HG03432 (cell line): ENCODE measurements at regions not wholly inside any gene's neighbourhood (a gene's known extent, or its start where the extent isn't known, plus 50 kb on each side); places are given as distances from the start of the nearest gene placed in this dataset.
"Not testable (repeated sequence)": the region's sequence is repeated elsewhere in the genome, so short reads cannot be mapped to it uniquely, and the experiment has no call there.

Experiments
- ATAC-seq: cut with Tn5 transposase; IDR thresholded peaks from one replicate; pipeline ENCODE4 v1.9.1; 2021; ENCODE audit warnings: mild to moderate bottlenecking, moderate library complexity; ENCODE audit not compliant: unreplicated experiment

DNA sequence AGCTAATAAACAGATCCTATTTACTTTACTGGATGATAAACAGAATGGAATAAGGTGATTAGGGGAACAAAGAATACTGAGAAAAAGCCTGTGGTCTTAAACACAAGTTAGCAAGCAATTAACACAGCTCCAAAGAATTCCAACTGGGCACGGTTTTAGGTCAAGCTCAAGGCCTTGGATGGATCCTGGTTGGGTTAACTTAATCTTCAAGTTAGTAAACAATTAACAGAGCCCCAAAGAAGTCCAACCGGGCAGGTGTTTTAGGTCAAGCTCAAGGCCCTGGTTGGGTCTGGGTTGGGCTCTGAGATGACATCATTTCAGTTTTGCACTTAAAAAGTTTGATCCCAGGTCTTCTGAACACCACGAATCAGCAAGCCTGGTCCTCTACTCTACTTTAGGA lies 1086.3 kb upstream of the TMPRSS15 start:
- no peak for ATAC-seq

DNA sequence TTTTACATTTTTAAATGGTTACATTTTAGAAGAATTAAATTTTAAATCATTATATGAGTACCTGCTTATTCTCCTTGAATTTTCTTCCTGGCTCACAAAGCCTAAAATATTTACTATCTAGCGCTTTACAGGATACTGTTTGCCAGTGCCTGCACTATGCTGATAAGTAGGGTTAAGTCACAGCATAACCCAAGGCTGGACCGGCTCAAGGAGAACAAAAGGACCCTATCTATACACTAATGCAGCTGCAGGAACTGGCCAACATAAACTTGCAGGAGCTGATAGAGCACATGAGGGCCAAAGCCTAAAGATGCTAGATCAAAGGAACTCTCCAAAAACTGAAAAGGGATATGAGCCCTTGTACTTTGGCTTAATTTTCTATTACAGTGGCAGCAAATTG lies 1086.9 kb upstream of the TMPRSS15 start:
- ATAC-seq, result no peak

DNA sequence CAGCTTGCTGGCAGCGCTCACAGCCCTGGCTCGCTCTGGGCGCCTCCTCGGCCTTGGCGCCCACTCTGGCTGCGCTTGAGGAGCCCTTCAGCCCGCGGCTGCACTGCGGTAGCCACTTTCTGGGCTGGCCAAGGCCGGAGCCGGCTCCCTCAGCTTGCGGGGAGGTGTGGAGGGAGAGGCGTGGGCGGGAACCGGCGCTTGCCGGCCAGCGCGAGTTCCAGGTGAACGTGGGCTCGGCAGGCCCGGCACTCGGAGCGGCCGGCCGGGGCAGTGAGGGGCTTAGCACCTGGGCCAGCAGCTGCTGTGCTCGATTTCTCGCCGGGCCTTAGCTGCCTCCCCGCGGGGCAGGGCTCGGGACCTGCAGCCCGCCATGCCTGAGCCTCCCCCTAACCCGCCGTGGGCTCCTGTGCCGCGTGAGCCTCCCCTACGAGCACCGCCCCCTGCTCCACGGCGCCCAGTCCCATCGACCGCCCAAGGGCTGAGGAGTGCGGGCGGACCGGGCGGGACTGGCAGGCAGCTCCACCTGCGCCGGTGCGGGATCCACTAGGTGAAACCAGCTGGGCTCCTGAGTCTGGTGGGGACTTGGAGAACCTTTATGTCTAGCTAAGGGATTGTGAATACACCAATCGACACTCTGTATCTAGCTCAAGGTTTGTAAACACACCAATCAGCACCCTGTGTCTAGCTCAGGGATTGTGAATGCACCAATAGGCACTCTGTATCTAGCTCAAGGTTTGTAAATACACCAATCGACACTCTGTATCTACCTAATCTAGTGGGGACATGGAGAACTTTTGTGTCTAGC lies 1090.1 kb upstream of the TMPRSS15 start:
- not testable (repeated sequence) for ATAC-seq

DNA sequence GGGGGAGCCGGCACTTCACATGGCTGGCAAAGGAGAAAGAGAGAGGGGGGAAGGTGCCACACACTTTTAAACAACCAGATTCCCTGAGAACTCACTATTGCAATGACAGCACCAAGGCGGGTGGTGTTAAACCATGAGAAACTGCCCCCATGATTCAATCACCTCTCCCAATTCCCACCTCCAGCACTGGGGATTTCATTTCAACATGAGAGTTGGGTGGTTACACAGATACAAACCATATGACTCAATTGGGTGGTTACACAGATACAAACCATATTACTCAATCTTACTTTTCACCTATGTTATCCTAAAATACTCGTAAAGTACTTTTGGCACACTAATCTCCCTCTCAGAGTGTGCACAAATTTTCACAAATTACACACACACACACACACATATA lies 1097.5 kb upstream of the TMPRSS15 start:
- ATAC-seq, result no peak

DNA sequence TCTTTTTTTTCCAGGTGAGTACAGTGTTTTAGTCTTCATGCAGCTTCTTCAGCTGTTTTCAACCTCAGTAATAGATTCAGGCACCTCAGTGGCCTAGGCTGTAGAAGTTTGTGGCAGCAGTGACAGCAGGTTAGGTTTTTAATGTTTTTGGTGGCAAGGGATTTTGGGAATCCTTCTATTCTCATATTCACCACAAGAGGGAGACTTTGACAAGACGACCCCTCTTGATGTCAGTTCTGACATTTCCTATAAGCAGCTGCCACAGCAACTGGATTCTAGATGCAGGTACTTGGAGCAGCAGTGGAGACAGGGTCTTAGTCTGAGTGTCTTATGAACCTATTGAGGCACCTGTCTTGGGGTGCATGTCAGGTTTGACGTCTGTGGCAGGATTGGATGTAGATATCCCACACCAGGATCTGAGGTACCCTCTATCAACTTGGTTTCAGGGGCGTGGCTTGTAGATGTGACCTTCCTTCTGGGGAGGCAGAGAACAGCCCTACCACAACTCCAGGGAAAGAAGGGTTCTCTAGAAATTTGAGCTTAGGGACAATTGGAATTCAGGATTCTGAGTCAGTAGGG lies 1104.2 kb upstream of the TMPRSS15 start:
- ATAC-seq, result no peak

DNA sequence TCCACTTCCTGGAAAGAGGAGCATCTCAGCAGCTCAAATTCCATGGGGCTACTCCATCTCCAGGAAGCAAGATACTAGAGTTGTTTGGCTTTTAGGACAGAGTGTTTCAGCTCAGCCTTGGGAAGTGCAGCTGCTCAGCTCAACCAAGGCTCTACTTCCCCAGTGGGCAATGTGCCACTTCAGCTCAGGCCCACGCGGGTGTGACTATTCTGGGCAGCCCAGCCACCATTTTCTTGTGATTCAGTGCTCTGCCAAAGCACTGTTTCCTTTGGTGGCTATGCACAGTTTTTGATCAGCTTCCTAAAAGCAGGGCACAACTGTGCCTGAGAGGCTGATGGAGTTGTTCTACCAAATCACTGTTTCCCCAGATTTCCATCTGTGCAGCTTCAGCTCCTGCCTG lies 1104.9 kb upstream of the TMPRSS15 start:
- no peak for ATAC-seq

DNA sequence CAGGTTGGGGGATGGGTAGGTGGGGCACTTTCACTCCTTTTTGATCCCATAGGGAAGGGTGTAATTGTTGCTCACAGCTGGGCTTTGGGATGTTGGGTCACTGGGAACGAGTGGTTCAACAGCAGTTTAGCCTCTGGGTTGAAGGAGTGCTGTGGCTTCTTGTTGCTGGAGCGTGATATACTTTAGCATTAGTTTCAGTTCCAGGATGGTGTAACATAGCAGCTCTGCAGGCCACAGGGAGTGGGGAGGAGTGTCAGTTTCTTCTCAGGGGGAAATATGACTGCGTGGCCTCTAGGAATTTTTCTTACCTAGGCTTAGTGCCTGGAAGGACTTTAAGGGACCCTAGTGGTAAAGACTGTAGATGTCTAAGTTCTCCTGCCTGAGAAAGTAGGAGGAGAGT lies 1105.3 kb upstream of the TMPRSS15 start:
- ATAC-seq, result no peak

DNA sequence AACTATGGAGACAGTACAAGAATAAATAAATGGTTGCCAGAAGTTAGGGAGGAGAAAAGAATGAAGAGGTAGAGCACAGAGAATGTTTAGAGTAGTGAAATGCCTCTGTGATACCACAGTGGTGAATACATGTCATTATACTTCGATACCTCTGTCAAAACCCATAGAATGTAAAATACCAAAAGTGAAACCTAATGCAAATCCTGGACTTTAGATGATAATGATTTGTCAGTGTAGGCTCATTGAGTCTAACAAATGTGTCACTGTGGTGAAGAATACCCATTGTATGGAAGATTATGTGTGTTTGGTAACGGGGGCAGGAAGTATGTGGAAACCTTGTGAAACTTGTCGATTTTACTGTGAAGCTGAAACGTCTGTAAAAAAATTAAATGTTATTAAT lies 1106.5 kb upstream of the TMPRSS15 start:
- peak; percentile 49 for ATAC-seq

DNA sequence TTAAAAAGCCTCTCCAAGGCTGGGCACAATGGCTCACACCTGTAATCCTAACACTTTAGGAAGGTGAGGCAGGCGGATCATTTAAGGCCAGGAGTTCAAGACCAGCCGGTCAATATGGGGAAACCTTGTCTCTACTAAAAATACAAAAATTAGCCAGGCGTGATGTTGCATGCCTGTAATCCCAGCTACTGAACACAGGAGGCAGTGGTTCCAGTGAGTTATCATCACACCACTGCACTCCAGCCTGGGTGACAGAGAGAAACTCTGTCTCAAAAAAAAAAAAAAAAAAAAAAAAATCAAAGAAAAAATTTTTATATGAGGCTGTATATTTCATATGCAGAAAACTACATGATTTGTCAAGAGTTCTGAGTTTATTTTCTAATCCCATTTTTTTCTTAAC lies 1107.1 kb upstream of the TMPRSS15 start:
- ATAC-seq, result no peak

DNA sequence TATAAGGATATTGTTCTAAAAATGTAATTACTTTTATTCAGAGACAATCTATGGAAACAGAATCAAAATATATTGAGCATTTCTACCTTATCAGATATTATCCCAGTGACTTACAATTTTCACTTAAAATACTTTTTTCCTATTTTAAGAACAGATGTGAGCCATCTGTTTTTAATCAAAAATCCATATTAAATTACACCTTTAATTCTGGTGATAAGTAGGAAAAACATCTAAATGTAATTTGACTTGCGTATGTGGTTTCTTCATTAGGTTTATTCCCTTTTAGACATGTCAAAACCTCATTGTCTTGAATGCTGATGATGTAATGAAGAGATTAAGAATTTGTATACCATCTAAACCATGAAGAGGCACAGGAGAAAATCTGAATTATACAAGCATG lies 1118.8 kb upstream of the TMPRSS15 start:
- no peak for ATAC-seq

DNA sequence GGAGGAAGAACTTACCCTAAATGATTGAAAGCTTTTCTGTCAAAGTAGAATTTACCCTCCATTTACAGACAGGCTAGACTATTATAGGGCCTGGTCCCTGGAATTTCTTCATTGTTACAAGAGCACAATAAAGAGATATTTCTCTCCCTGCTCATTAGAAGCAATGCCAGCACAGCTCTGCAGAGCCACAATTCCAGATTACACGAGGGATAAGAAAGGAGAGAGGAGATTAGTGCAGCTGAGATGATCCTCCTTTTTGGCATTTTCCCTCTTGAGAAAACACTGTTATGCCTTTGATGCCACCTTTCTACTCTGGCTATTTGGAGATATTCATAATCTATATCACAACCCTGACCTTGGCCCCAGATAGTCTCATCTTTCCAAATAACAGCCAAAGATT lies 1119.5 kb upstream of the TMPRSS15 start:
- ATAC-seq, result no peak

DNA sequence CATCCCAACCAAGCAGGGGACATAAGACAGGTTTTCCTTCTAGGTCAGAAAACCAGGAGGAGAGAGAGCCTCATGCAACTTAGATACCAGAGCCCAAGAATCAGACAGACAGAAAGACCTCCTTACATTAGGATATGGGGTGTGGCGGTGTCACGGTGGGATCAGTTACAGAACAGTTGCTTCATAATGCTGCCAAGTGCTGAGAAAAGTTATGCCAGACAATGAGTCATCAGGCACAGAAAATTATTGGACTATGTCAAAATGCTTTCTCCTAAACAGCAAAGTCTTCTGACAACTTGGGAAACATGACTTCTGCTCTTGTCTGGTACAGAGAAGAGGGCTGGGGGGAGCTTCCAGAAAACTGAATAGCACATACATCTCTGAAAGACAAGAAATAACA lies 1120.2 kb upstream of the TMPRSS15 start:
- no peak for ATAC-seq

DNA sequence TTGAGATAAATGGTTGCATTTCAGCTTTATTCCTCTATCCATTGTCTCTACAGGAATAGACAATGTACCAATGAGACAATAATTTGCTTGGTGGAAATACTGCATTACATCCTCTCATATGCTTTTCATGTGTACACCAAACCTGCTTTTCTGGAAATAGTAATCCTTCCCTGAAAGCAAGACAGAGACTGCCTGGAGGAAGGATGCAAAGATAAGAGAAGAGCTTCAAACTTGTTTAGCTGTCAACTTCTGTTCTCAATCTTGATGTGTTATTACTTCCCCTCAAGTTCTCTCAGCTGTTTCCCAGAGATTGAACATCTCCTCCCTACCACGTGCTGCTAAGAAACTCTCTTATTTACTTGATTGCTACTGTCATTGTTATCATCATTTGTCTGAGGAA lies 1125.4 kb upstream of the TMPRSS15 start:
- ATAC-seq, result no peak

DNA sequence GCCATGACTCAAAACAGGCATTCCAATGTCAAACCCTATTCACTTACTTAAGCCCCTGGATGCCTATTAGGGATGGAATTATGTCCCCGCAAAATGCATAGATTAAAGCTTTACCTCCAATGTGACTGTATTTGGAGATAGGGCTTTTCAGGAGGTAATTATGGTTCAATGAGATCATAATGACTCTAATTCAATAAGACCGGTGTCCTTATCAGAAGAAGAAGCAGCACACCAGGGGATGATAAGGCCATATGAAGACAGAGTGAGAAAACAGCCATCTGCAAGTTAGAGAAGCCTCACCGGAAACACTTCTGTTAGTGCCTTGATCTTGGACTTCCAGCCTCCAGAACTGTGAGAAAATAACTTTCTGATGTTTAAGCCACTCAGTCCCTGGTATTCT lies 1131.8 kb upstream of the TMPRSS15 start:
- no peak for ATAC-seq

DNA sequence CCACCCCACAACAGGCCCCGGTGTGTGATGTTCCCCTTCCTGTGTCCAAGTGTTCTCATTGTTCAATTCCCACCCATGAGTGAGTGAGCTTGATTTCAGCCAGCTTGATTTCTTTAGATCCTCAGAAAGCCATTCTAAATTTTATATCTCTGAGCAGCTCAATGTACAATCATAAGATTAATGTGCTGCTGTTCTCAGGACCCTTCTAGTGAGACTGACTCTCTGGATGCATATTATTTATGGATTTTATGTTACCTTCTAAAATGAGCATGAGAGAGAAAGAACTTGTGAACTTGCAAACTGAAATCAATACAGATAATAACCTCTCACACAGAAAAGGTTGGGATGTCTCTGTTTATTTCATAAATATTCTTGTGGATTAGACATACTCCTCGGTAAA lies 1133.5 kb upstream of the TMPRSS15 start:
- no peak for ATAC-seq

DNA sequence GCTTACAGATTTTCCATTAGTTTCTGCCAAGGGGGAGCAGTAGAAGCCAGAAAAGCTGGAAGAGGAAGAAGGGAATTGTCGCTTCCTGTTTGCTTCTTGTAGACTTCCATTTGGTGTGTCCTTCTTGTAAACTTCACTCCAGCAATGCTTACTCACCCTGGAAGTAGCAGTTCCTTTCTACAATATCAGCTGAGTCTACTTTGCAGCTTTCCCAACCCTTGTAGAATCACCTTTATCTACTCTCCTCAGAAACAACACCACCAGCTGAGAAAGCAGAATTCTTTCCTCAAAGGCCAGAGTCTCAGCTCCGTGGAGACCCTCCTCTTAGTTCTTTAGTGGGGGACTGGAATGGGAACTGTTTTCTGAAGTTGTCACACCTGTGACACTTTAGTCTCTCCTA lies 1136.7 kb upstream of the TMPRSS15 start:
- ATAC-seq, result no peak

DNA sequence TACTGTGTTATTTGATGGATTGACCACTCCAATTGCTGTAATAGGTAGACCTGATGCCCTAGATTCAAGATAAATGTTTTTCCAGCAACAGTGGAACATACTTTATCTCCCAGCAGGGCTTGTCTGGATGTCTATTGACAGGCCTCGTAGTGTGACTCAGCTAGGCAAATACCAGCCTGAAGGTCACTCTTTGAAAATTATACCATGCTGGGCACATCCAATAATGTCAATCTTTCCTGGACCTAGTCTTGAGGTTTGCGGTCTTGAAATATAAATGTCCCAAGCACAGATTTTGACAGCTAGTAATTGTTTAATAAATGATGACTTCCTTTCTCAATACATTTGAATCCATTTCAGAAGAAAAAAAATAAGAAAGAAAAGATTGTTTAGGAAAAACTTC lies 1138.0 kb upstream of the TMPRSS15 start:
- ATAC-seq, result no peak

DNA sequence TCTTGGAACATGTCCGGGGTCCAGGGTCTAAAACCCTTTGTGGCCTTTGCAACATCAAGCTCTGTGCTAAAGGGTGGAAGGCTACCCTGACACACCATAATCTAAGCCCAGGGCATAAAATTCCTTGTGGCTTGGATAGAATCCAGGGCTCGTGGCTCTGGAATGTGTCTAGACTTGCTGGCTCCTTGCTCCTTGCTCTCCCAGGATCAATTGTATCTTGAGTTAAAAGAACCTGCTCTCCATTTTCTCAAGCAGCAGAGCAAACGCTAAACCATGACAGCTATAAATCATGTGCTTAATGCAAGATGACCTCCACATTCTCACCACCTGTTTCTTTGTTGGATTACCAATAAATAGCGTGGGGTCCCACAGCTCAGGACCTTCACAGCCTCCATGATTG lies 1140.9 kb upstream of the TMPRSS15 start:
- not testable (repeated sequence) for ATAC-seq

DNA sequence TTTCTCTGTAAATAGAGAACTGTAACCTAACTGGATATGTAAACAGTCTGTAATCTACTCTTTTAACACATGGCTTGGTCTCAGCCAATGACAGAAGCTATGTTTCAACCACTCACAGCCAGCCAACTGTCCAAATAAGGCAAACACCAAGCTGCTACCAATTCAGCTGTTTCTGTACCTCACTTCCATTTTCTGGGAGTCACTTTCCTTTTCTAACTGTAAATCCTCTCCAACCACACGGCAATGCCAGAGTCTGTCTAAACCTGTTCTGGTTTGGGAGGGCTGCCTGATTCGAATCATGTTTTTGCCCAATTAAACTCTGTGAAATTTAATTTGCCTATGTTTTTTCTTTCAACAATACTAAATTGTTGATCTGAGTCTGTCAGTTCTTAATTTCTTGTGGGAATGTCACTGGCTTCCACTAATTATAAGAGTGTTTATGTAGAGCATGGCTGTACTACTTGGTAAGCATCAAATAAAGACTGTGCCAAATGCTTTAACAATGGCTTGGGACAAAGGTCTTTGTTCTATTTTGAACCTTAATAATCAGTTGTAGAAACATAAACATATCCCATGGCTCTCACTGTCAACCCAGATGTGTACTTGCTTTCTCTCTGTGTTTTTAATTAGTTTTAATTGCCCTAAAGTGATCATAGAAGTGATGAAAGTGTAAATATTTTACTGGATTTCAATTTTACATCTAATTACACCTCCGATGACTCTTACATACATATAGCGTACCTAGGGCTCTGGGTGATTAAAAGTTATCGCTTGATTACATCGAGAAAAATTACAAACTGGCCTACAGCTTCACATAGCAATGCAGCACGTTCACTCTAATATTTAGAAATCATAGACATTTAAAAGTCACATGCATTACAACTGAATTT lies 1144.6 kb upstream of the TMPRSS15 start:
- ATAC-seq, result no peak

DNA sequence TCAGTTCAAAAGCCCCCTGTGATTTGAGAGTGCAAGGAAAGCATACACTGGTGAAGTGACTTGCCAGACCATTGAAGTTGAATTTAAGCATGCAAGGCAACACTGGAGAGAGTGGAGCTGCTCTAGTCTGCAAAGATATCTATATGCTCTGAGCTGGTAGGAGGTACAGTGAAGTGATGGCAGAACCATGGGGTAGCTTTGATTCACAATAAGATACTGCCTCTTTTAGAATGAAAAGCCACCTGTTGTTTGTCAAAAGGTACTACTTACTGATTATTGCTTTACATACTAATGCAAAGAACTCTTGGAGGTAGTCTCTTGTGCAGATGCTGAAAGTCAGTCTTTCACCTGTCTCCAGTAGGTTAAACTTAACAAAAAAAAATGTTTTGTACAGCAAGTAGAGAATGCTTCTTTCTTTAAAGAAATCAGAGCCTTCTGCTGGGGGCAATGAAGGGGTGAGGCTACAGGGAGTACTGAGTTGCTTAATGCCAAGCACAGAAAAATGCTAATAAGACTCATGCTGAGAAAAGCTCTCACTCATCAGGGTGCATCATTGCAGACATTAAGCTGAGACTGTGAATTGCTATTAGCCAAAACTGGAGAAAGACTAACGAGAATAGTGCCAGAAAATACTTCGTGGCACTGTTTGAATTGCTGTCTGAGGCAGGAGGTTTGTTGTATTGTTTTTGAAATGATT lies 1150.5 kb upstream of the TMPRSS15 start:
- no peak for ATAC-seq

DNA sequence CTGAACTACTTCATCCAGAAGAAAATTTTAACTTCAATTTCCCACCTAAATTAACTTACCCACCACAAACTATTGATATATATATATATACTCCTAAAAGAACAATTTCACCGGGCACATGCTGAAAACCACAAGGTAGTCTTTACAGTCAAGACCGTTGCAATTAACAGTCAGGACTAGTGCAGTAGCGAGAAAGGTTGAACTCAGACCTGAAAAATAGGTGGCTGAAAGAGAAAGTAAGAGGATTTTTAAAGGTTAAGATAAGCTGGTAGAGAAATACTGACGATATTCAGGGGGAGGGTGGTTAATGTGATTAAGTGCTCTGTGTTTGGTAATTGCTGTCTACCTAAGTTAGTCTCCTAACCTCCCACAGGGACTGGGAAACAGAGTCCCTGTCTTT lies 1153.5 kb upstream of the TMPRSS15 start:
- peak; percentile 62 for ATAC-seq
